B cell (primary cell): ENCODE measurements at regions not wholly inside any gene's neighbourhood (a gene's known extent, or its start where the extent isn't known, plus 50 kb on each side); places are given as distances from the start of the nearest gene placed in this dataset.

Experiments
- CTCF ChIP-seq: fragments of 200-600 bp; IDR thresholded peaks from one replicate; pipeline ENCODE4 v1.8.0; 2022; ENCODE audit warnings: antibody characterized with exemption, mild to moderate bottlenecking
- EZH2 ChIP-seq: IDR thresholded peaks from 2 replicates; pipeline ENCODE4 v1.6.1; 2012; ENCODE audit warnings: borderline replicate concordance, low read depth, mild to moderate bottlenecking, moderate library complexity, low read length; ENCODE audit not compliant: insufficient read depth, poor library complexity, severe bottlenecking

- TF ChIP-seq EZH2 (no peak), CTCF (no peak)
Measured at GRCh38 chr16:77666771-77667170, 55.5 kb upstream of the NUDT7 start.
